Gastroesophageal sphincter (tissue), 3 donors: ENCODE measurements at regions not wholly inside any gene's neighbourhood (a gene's known extent, or its start where the extent isn't known, plus 50 kb on each side); places are given as distances from the start of the nearest gene placed in this dataset.

Experiments used
- POLR2A ChIP-seq, 2 donors: fragments of 450-650 bp; IDR thresholded peaks; one replicate each; pipeline ENCODE4 v1.6.1; 2017; ENCODE audit warnings: antibody characterized with exemption in 2 of 2, mild to moderate bottlenecking in 2 of 2, moderate library complexity in 1 of 2
- TF ChIP-seq, protein P1 (sequence below), 4 experiments: fragments of 200-600 bp in 2 of 4; fragments of 450-650 bp in 2 of 4; sonication (generic) in 1 of 4; IDR thresholded peaks; one replicate each; pipeline ENCODE4 v1.5.1; 2017 to 2019; ENCODE audit warnings: antibody characterized with exemption in 4 of 4, mild to moderate bottlenecking in 2 of 4, moderate library complexity in 2 of 4

DNA sequence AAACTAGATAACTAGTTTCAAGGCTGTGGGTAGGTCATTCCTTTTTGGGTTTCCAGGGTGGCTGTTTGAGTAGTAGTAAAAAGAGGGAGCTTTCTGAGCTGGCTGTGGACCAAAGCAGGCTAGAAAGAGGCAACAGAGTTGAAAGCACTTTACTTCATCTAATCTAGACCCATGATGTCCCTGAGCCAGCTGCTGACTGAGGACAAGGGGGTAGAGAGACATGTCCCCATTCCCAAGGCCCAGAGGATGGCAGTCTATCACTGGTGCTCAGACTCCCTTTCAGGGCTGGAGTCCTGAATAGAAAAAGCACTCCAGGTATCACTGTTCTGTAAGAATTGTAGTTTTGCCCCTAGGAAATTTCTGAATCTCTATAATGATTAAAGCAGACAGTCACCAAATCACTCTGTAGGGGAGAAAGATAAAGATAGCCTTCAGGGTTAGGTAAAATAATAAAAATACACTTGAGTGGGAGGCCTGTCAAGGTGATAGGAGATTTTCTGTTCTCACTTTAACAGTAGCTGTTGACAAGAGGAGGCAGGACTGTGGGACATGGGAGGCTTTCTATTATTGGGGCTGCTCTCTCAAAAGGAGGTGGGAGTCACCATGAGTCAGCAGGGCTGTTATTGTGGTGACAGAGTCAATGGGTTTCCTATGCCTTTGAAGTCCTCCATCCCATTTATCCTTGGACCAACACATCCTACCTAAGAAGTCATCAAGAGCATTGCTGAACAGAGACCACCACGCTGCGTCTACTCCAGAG, 190.2 kb upstream of the MPHOSPH6 start:
- TF ChIP-seq, protein P1, sequence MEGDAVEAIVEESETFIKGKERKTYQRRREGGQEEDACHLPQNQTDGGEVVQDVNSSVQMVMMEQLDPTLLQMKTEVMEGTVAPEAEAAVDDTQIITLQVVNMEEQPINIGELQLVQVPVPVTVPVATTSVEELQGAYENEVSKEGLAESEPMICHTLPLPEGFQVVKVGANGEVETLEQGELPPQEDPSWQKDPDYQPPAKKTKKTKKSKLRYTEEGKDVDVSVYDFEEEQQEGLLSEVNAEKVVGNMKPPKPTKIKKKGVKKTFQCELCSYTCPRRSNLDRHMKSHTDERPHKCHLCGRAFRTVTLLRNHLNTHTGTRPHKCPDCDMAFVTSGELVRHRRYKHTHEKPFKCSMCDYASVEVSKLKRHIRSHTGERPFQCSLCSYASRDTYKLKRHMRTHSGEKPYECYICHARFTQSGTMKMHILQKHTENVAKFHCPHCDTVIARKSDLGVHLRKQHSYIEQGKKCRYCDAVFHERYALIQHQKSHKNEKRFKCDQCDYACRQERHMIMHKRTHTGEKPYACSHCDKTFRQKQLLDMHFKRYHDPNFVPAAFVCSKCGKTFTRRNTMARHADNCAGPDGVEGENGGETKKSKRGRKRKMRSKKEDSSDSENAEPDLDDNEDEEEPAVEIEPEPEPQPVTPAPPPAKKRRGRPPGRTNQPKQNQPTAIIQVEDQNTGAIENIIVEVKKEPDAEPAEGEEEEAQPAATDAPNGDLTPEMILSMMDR (IDR thresholded peaks at IDR 0.05), result no peak
- no peak for TF ChIP-seq POLR2A (IDR thresholded peaks at IDR 0.05)
